ENCODE measurements at regions not wholly inside any gene's neighbourhood (a gene's known extent, or its start where the extent isn't known, plus 50 kb on each side); places are given as distances from the start of the nearest gene placed in this dataset.
A peak's percentile ranks its signal among the peaks of the same experiment; 100 is the strongest.

- Histone ChIP-seq H3K4me3 (ENCODE audit: low read depth in 1 of 3, low read length in 3 of 3) (no peak overlapping the region), H3K27ac (ENCODE audit: low read depth in 1 of 3, low read length in 2 of 3) (no peak overlapping the region), H3K4me1 (ENCODE audit: control insufficient read depth in 3 of 3, insufficient read depth in 2 of 3, low read depth in 1 of 3, low read length in 2 of 3) (no peaks in the 10 kb centered on the region), H3K36me3 (ENCODE audit: control insufficient read depth in 3 of 3, insufficient read depth in 2 of 3, low read depth in 1 of 3, low read length in 3 of 3) (no peaks in the 10 kb centered on the region), H3K9me3 (ENCODE audit: control insufficient read depth in 2 of 2, insufficient read depth in 1 of 2, low read depth in 1 of 2, low read length in 1 of 2) (no peaks in the 10 kb centered on the region), H3K27me3 (ENCODE audit: control insufficient read depth in 3 of 3, insufficient read depth in 3 of 3, low read length in 3 of 3) (no peaks in the 10 kb centered on the region)
- no peak for DNase-seq
- WGBS, 3 donors, result 45 to 64% (median 51%) methylated on average over 2 of the region's 2 CpGs
- no peak for FAIRE-seq
These were observed 600.0 kb upstream of the SLC39A10 start for GRCh38 chr2:195057001-195057400.

GRCh38 chr2:195055996-195056395 lies 601.0 kb upstream of the SLC39A10 start:
- Histone ChIP-seq H3K27ac (ENCODE audit: low read depth in 1 of 3, low read length in 2 of 3) (no peak overlapping the region), H3K4me3 (ENCODE audit: low read depth in 1 of 3, low read length in 3 of 3) (no peak overlapping the region), H3K9me3 (ENCODE audit: control insufficient read depth in 2 of 2, insufficient read depth in 1 of 2, low read depth in 1 of 2, low read length in 1 of 2) (no peaks in the 10 kb centered on the region), H3K27me3 (ENCODE audit: control insufficient read depth in 3 of 3, insufficient read depth in 3 of 3, low read length in 3 of 3) (no peaks in the 10 kb centered on the region), H3K4me1 (ENCODE audit: control insufficient read depth in 3 of 3, insufficient read depth in 2 of 3, low read depth in 1 of 3, low read length in 2 of 3) (no peaks in the 10 kb centered on the region), H3K36me3 (ENCODE audit: control insufficient read depth in 3 of 3, insufficient read depth in 2 of 3, low read depth in 1 of 3, low read length in 3 of 3) (no peaks in the 10 kb centered on the region)
- DNase-seq (no peak), FAIRE-seq (no peak)
- WGBS, 3 donors, result 37 to 76% (median 55%) methylated on average over 2 of the region's 2 CpGs

- FAIRE-seq (no peak), DNase-seq (no peak)
- no peaks in the 10 kb centered on the region for H3K4me1 ChIP-seq (ENCODE audit: control insufficient read depth in 3 of 3, insufficient read depth in 2 of 3, low read depth in 1 of 3, low read length in 2 of 3)
- no peak overlapping the region for H3K4me3 ChIP-seq (ENCODE audit: low read depth in 1 of 3, low read length in 3 of 3)
- H3K27me3 ChIP-seq (ENCODE audit: control insufficient read depth in 3 of 3, insufficient read depth in 3 of 3, low read length in 3 of 3), result no peaks in the 10 kb centered on the region
- H3K27ac ChIP-seq (ENCODE audit: low read depth in 1 of 3, low read length in 2 of 3), result no peak overlapping the region
- no peaks in the 10 kb centered on the region for H3K36me3 ChIP-seq (ENCODE audit: control insufficient read depth in 3 of 3, insufficient read depth in 2 of 3, low read depth in 1 of 3, low read length in 3 of 3)
- H3K9me3 ChIP-seq (ENCODE audit: control insufficient read depth in 2 of 2, insufficient read depth in 1 of 2, low read depth in 1 of 2, low read length in 1 of 2), result no peaks in the 10 kb centered on the region
These were observed 605.6 kb upstream of the SLC39A10 start for GRCh38 chr2:195051401-195051800.

- no peaks in the 10 kb centered on the region for H3K9me3 ChIP-seq (ENCODE audit: control insufficient read depth in 2 of 2, insufficient read depth in 1 of 2, low read depth in 1 of 2, low read length in 1 of 2)
- no peaks in the 10 kb centered on the region for H3K36me3 ChIP-seq (ENCODE audit: control insufficient read depth in 3 of 3, insufficient read depth in 2 of 3, low read depth in 1 of 3, low read length in 3 of 3)
- FAIRE-seq, result no peak
- DNase-seq, result no peak
- 48 to 81% (median 71%) methylated on average over 1 of the region's 1 CpG for WGBS, 3 donors
- no peaks in the 10 kb centered on the region for H3K4me1 ChIP-seq (ENCODE audit: control insufficient read depth in 3 of 3, insufficient read depth in 2 of 3, low read depth in 1 of 3, low read length in 2 of 3)
- H3K27me3 ChIP-seq (ENCODE audit: control insufficient read depth in 3 of 3, insufficient read depth in 3 of 3, low read length in 3 of 3), result no peaks in the 10 kb centered on the region
- no peak overlapping the region for H3K27ac ChIP-seq (ENCODE audit: low read depth in 1 of 3, low read length in 2 of 3)
- H3K4me3 ChIP-seq (ENCODE audit: low read depth in 1 of 3, low read length in 3 of 3), result no peak overlapping the region
These were observed 607.5 kb upstream of the SLC39A10 start for GRCh38 chr2:195049372-195050031.

GRCh38 chr2:195047955-195048354 lies 609.1 kb upstream of the SLC39A10 start:
- no peak for FAIRE-seq
- 78 to 87% (median 86%) methylated on average over 2 of the region's 2 CpGs for WGBS, 3 donors
- no peak for DNase-seq
- H3K4me3 ChIP-seq (ENCODE audit: low read depth in 1 of 3, low read length in 3 of 3), result no peak overlapping the region
- no peaks in the 10 kb centered on the region for H3K36me3 ChIP-seq (ENCODE audit: control insufficient read depth in 3 of 3, insufficient read depth in 2 of 3, low read depth in 1 of 3, low read length in 3 of 3)
- H3K27ac ChIP-seq (ENCODE audit: low read depth in 1 of 3, low read length in 2 of 3), result no peak overlapping the region
- H3K27me3 ChIP-seq (ENCODE audit: control insufficient read depth in 3 of 3, insufficient read depth in 3 of 3, low read length in 3 of 3), result no peaks in the 10 kb centered on the region
- no peaks in the 10 kb centered on the region for H3K9me3 ChIP-seq (ENCODE audit: control insufficient read depth in 2 of 2, insufficient read depth in 1 of 2, low read depth in 1 of 2, low read length in 1 of 2)
- H3K4me1 ChIP-seq (ENCODE audit: control insufficient read depth in 3 of 3, insufficient read depth in 2 of 3, low read depth in 1 of 3, low read length in 2 of 3), result no peaks in the 10 kb centered on the region

GRCh38 chr2:195044801-195045200 lies 612.2 kb upstream of the SLC39A10 start:
- Histone ChIP-seq H3K27ac (ENCODE audit: low read depth in 1 of 3, low read length in 2 of 3) (no peak overlapping the region), H3K4me1 (ENCODE audit: control insufficient read depth in 3 of 3, insufficient read depth in 2 of 3, low read depth in 1 of 3, low read length in 2 of 3) (no peaks in the 10 kb centered on the region), H3K9me3 (ENCODE audit: control insufficient read depth in 2 of 2, insufficient read depth in 1 of 2, low read depth in 1 of 2, low read length in 1 of 2) (no peaks in the 10 kb centered on the region), H3K4me3 (ENCODE audit: low read depth in 1 of 3, low read length in 3 of 3) (no peak overlapping the region), H3K27me3 (ENCODE audit: control insufficient read depth in 3 of 3, insufficient read depth in 3 of 3, low read length in 3 of 3) (no peaks in the 10 kb centered on the region), H3K36me3 (ENCODE audit: control insufficient read depth in 3 of 3, insufficient read depth in 2 of 3, low read depth in 1 of 3, low read length in 3 of 3) (no peaks in the 10 kb centered on the region)
- FAIRE-seq (no peak), DNase-seq (no peak)
- 86 to 94% (median 88%) methylated on average over 1 of the region's 1 CpG for WGBS, 3 donors

GRCh38 chr2:195038153-195038552 lies 618.9 kb upstream of the SLC39A10 start:
- Histone ChIP-seq H3K9me3 (ENCODE audit: control insufficient read depth in 2 of 2, insufficient read depth in 1 of 2, low read depth in 1 of 2, low read length in 1 of 2) (no peaks in the 10 kb centered on the region), H3K27ac (ENCODE audit: low read depth in 1 of 3, low read length in 2 of 3) (no peak overlapping the region), H3K4me3 (ENCODE audit: low read depth in 1 of 3, low read length in 3 of 3) (no peak overlapping the region), H3K4me1 (ENCODE audit: control insufficient read depth in 3 of 3, insufficient read depth in 2 of 3, low read depth in 1 of 3, low read length in 2 of 3) (no peaks in the 10 kb centered on the region), H3K27me3 (ENCODE audit: control insufficient read depth in 3 of 3, insufficient read depth in 3 of 3, low read length in 3 of 3) (no peaks in the 10 kb centered on the region), H3K36me3 (ENCODE audit: control insufficient read depth in 3 of 3, insufficient read depth in 2 of 3, low read depth in 1 of 3, low read length in 3 of 3) (no peaks in the 10 kb centered on the region)
- 3 to 28% (median 11%) methylated on average over 2 of the region's 2 CpGs for WGBS, 3 donors
- no peak for FAIRE-seq
- no peak for DNase-seq

- Histone ChIP-seq H3K27ac (ENCODE audit: low read depth in 1 of 3, low read length in 2 of 3) (no peak overlapping the region), H3K4me1 (ENCODE audit: control insufficient read depth in 3 of 3, insufficient read depth in 2 of 3, low read depth in 1 of 3, low read length in 2 of 3) (no peaks in the 10 kb centered on the region), H3K36me3 (ENCODE audit: control insufficient read depth in 3 of 3, insufficient read depth in 2 of 3, low read depth in 1 of 3, low read length in 3 of 3) (no peaks in the 10 kb centered on the region), H3K9me3 (ENCODE audit: control insufficient read depth in 2 of 2, insufficient read depth in 1 of 2, low read depth in 1 of 2, low read length in 1 of 2) (no peaks in the 10 kb centered on the region), H3K27me3 (ENCODE audit: control insufficient read depth in 3 of 3, insufficient read depth in 3 of 3, low read length in 3 of 3) (no peaks in the 10 kb centered on the region), H3K4me3 (ENCODE audit: low read depth in 1 of 3, low read length in 3 of 3) (no peak overlapping the region)
- WGBS, 3 donors, result 23 to 70% (median 59%) methylated on average over 2 of the region's 2 CpGs
- FAIRE-seq (no peak), DNase-seq (peak in 1 of 2 donors; percentile 1)
These were observed 620.0 kb upstream of the SLC39A10 start for GRCh38 chr2:195037045-195037444.

- DNase-seq (no peak), FAIRE-seq (no peak)
- no peaks in the 10 kb centered on the region for H3K4me1 ChIP-seq (ENCODE audit: control insufficient read depth in 3 of 3, insufficient read depth in 2 of 3, low read depth in 1 of 3, low read length in 2 of 3)
- no peaks in the 10 kb centered on the region for H3K9me3 ChIP-seq (ENCODE audit: control insufficient read depth in 2 of 2, insufficient read depth in 1 of 2, low read depth in 1 of 2, low read length in 1 of 2)
- no peak overlapping the region for H3K27ac ChIP-seq (ENCODE audit: low read depth in 1 of 3, low read length in 2 of 3)
- 85 to 95% (median 91%) methylated on average over 1 of the region's 1 CpG for WGBS, 3 donors
- H3K4me3 ChIP-seq (ENCODE audit: low read depth in 1 of 3, low read length in 3 of 3), result no peak overlapping the region
- H3K36me3 ChIP-seq (ENCODE audit: control insufficient read depth in 3 of 3, insufficient read depth in 2 of 3, low read depth in 1 of 3, low read length in 3 of 3), result no peaks in the 10 kb centered on the region
- no peaks in the 10 kb centered on the region for H3K27me3 ChIP-seq (ENCODE audit: control insufficient read depth in 3 of 3, insufficient read depth in 3 of 3, low read length in 3 of 3)
These were observed 625.6 kb upstream of the SLC39A10 start for GRCh38 chr2:195031411-195031810.

All from small intestine (tissue), 7 donors.